ENCODE measurements at regions not wholly inside any gene's neighbourhood (a gene's known extent, or its start where the extent isn't known, plus 50 kb on each side); places are given as distances from the start of the nearest gene placed in this dataset.

DNA sequence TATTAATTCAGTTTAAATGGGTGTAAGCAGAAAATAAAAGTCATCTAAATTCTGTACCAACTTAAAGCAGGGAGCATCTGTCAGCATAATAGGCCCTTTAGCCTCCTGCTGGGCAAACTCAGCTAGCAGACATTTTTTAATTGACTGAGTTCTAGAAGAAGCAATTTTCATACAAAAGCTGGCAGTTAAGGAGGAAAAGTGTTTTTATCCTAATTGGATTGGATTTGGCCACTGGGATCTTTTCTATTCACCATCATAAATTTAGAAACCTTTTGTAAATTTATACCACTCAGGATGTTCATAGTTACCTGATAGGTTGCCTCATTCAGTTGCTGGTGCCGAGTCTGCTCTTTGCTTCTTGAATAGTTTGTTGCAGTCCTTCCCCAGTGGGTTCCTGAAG, 262.7 kb upstream of the FSIP2 start:
- WGBS (ENCODE audit: extremely low coverage, insufficient read length, low lambda C conversion rate): no CpG with 5 or more reads among the region's 1 CpG

More for the DNA sequence above, 262.7 kb upstream of the FSIP2 start:
- Histone ChIP-seq H2BK15ac (ENCODE audit: low read depth, low read length) (no peak overlapping the region), H2BK12ac (ENCODE audit: insufficient read length, low read depth, low read length) (no peak overlapping the region), H3K4ac (ENCODE audit: low read depth, low read length) (no peak overlapping the region), H3T11ph (ENCODE audit: low read length) (no peak overlapping the region), H3K23me2 (ENCODE audit: insufficient read length, low read depth, low read length, poor library complexity, severe bottlenecking) (no peaks in the 10 kb centered on the region), H3K27me3 (ENCODE audit: insufficient read depth, low read length) (no peaks in the 10 kb centered on the region), H3K79me2 (ENCODE audit: insufficient read depth, low read length) (no peaks in the 10 kb centered on the region), H4K20me1 (ENCODE audit: control insufficient read depth, insufficient read depth, insufficient read length) (no peaks in the 10 kb centered on the region), H3K4me2 (ENCODE audit: insufficient read depth, insufficient read length, low read length) (no peak overlapping the region), H2AFZ (ENCODE audit: low read length) (no peak overlapping the region), H2AK5ac (ENCODE audit: insufficient read length, low read length) (no peak overlapping the region), H3K27ac (ENCODE audit: insufficient read length, low read depth, low read length) (no peak overlapping the region), H3K56ac (ENCODE audit: insufficient read length, low read depth, low read length) (no peak overlapping the region), H3K79me1 (ENCODE audit: insufficient read depth, low read depth, low read length, poor library complexity, severe bottlenecking) (no peaks in the 10 kb centered on the region), H2BK120ac (ENCODE audit: low read depth, low read length, poor library complexity, severe bottlenecking) (no peak overlapping the region), H2BK5ac (ENCODE audit: insufficient read length, low read length) (no peak overlapping the region), H3K23ac (ENCODE audit: insufficient read length, low read depth, low read length) (no peak overlapping the region), H4K8ac (replicated peaks; ENCODE audit: insufficient read length, low read depth, low read length) (no peak overlapping the region), H2BK20ac (ENCODE audit: low read depth, low read length, poor library complexity, severe bottlenecking) (no peak overlapping the region), H3K9me3 (ENCODE audit: control insufficient read depth, low read depth, low read length) (no peaks in the 10 kb centered on the region), H4K91ac (ENCODE audit: insufficient read length, low read depth, low read length) (no peak overlapping the region), H3K14ac (ENCODE audit: insufficient read depth, low read length) (no peak overlapping the region), H3K4me1 (ENCODE audit: insufficient read depth, low read length) (peaks cover 2% of the 10 kb centered on the region; the same call in 1 of the 2 replicates), H4K5ac (ENCODE audit: insufficient read length, low read depth, low read length) (no peak overlapping the region), H3K18ac (ENCODE audit: insufficient read length, low read depth, low read length) (no peak overlapping the region), H3K9ac (ENCODE audit: extremely low read depth, insufficient read length, low read length) (no peak overlapping the region)
- peaks cover 2 to 6% of the 10 kb centered on the region in 2 experiments; a peak in 3 of 5 replicates for H3K9me3 Mint-ChIP-seq
- DNase-seq: no peak
- H3K4me3 Mint-ChIP-seq: no peak overlapping the region
- H3K27ac Mint-ChIP-seq: peak overlapping the region in 1 of 3 experiments; percentile 44; a peak in 1 of 7 replicates
- TF ChIP-seq, protein P1, sequence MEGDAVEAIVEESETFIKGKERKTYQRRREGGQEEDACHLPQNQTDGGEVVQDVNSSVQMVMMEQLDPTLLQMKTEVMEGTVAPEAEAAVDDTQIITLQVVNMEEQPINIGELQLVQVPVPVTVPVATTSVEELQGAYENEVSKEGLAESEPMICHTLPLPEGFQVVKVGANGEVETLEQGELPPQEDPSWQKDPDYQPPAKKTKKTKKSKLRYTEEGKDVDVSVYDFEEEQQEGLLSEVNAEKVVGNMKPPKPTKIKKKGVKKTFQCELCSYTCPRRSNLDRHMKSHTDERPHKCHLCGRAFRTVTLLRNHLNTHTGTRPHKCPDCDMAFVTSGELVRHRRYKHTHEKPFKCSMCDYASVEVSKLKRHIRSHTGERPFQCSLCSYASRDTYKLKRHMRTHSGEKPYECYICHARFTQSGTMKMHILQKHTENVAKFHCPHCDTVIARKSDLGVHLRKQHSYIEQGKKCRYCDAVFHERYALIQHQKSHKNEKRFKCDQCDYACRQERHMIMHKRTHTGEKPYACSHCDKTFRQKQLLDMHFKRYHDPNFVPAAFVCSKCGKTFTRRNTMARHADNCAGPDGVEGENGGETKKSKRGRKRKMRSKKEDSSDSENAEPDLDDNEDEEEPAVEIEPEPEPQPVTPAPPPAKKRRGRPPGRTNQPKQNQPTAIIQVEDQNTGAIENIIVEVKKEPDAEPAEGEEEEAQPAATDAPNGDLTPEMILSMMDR (conservative IDR thresholded peaks at IDR 0.05): no peak; the same call in 2 of the 3 replicates
- no peaks in the 10 kb centered on the region for H3K27me3 Mint-ChIP-seq (ENCODE audit: low read depth)
- H3K4me1 Mint-ChIP-seq: peaks cover 37 to 38% of the 10 kb centered on the region in 2 experiments
- peaks cover 5 to 14% (median 12%) of the 10 kb centered on the region in 3 experiments; a peak in 5 of 7 replicates for H3K36me3 Mint-ChIP-seq (ENCODE audit: insufficient read depth in 1 of 3, low read depth in 3 of 3)

Measured in H9 (cell line).